ENCODE measurements at regions not wholly inside any gene's neighbourhood (a gene's known extent, or its start where the extent isn't known, plus 50 kb on each side); places are given as distances from the start of the nearest gene placed in this dataset.

- TF ChIP-seq CTCF (IDR thresholded peaks at IDR 0.05) (no peak), POLR2A (IDR thresholded peaks at IDR 0.05) (no peak)
Measured at GRCh38 chr18:1048032-1048431, 143.4 kb downstream of the ADCYAP1 start.

Data from right lobe of liver (tissue), 4 donors.